ENCODE measurements at regions not wholly inside any gene's neighbourhood (a gene's known extent, or its start where the extent isn't known, plus 50 kb on each side); places are given as distances from the start of the nearest gene placed in this dataset.

- DNase-seq: no peak
Measured at GRCh38 chrX:69299951-69300714, 134.9 kb upstream of the PJA1 start.

- no peak for DNase-seq
Measured at GRCh38 chrX:69299285-69299684, 134.0 kb upstream of the PJA1 start.

DNA sequence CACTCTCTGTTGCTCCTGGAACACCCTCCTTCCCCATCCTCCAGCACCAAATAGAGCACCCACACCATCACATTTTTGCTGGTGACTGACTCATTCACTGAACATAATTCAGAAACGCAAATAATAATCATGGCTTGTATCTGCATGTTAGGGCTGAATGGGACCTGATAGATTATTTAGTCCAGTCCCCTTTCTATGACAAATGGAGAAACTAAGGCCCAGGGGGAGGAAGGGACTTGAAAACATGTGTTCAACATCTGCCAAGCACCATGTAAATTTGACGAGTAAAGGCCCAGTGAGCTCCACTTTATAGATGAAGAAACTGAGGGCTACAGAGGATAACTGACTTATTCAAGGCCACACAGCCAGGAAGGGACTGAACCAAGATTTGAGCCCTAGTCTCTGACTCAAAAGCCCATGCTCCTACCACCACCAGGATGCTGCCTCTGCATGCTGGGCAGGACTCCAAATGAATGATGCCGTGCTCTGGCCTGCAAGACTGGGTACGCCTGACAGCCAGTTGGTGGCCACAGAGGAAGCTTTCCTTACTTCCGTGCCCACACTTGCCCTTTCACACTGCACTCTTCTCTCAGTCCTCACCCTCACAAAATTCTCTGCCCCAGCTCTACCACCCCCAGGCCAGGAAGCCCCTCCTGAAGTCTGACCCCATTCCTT is 133.3 kb upstream of the PJA1 start:
- no peak for DNase-seq

- DNase-seq: no peak
Measured at GRCh38 chrX:69297506-69297905, 132.3 kb upstream of the PJA1 start.

DNA sequence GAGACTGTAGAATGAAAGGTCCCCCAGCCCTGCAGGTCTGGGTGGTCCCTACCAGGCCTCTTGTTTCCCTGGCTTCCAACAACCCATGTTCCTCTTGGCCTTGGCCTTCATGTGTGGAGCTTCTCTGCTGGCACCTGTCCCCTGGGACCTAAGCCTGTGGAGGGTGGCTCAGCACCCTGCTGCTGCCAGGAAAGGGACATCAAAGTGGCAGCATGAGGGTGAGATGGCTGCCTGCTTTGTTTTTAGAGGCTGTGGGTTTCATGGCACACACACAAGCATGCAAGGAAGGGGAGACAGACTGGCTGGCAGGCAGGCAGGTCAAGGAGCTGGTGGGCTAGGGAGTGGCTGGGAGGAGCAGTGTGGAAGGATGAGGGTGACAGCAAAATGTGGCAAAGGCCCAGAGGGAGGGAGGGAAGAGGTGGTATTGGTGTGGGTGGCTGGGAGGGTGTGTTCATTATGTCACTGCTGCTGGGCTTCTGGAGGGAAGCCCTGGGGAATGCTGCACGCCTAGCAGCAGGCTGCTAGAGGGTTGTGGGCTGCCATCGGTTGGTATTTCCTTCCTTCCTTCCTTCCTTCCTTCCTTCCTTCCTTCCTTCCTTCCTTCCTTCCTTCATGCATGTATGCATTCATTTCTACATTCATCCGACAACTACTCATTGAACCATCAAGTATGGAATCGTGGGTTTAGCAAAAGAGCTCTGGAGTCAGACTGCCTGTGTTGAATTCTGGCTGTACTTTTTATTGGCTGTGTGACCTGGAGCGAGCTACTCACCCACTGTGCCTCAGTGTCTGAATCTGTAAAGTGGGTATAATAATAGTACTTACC is 128.7 kb upstream of the PJA1 start:
- no peak for DNase-seq

DNA sequence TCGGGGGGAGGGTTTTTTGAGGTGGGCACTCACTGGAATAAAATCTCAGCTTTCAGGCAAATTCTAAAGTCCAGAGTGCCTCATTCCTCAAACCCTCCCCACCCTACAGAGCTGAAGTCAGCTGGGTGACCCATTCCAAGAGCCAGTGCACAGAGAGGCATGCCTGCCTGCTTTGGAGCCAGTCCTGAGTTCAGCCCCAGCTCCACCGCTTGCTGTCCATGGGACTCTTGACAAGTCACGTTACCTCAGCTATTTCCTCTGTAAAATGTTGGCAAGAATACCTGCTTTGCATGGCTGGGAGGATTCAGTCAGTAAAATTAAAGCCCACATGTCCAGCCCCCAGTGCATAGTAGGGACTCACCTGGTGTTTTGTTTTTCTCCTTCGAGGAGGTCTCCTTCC is 125.9 kb upstream of the PJA1 start:
- DNase-seq: no peak

DNA sequence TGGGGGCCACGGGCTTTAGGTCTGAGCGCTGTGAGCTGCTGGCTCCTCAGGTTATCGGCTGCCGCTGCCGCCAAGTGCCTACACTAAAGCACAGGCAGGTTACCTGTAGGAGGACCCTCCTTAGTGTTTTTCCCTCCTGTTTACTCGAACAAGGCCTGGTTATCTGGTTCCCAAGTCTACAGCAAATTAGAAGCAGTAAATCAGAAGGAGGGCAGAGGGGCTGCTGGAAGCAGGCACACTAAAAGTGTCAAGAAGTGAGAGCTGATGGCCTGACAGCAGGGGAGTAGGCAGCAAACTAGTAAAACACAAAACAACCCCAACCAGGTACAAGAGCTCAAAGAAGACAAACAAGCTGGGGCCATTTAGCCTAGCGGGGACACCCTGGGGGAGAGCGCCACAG is 125.0 kb upstream of the PJA1 start:
- no peak for DNase-seq

GRCh38 chrX:69289793-69290123 is 124.5 kb upstream of the PJA1 start:
- DNase-seq: no peak

DNA sequence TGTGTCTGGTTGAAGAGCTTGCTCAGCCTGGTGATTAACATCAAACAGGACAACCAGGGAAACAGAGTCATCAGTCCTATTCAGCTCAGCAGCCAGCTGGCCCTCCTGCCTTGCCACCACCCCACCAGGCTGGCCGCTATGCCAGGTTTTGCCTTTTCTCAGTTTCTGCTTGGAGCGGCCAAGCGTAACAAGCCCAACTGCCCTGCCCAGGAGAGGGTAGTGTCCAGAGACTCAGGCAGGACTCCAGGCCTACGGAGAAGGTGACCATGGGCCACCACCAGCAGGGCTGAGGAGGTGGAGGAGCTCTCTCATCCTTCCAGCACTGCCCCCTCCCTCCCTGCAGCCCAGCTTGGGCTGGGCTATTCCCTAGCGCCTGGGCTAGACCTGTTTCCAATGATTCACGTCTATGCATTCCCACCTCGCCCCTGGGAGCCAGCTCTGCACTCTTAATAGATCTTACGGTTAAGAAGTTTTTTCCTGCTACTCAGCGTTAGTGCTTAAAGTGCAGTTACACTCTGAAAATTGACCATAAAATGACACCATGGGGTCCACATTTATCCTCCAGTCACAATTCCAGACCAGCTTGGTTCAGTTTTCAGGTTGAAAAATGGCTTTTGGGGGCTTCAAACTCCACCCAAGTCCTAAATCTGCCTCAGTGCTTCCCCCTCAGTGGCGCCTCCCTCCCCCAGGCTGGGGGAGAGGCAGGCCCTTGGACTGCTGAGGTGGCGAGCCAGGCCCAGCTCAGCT is 124.0 kb upstream of the PJA1 start:
- no peak for DNase-seq

DNA sequence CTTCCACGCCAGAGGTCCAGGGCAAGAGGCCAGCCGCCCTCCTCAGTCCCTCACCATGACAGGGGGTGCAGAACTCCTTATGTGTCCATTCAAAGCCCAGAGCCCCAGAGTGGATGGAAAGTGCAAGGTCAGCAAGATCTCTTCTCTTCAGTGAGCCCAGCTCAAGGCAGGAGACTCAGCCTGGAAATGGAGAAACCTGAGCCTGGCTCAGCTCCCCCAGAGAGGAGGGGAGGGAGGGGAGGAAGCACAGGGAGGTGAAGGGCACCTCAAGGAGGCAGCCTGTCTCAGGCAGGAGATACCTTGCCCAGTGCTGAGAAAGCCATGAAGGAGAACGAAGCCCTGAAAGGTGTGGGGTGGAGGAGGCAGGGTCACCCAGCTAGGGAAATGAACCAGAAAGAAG is 121.8 kb upstream of the PJA1 start:
- no peak for DNase-seq

GRCh38 chrX:69286565-69286906 is 121.3 kb upstream of the PJA1 start:
- no peak for DNase-seq

- DNase-seq: no peak
Measured at GRCh38 chrX:69285881-69286564, 120.8 kb upstream of the PJA1 start.

- no peak for DNase-seq
Measured at GRCh38 chrX:69285401-69285877, 120.2 kb upstream of the PJA1 start.

- no peak for DNase-seq
Measured at GRCh38 chrX:69284491-69284890, 119.2 kb upstream of the PJA1 start.

GRCh38 chrX:69282893-69283690 is 117.8 kb upstream of the PJA1 start:
- no peak for DNase-seq

GRCh38 chrX:69280933-69281332 is 115.7 kb upstream of the PJA1 start:
- DNase-seq: no peak

DNA sequence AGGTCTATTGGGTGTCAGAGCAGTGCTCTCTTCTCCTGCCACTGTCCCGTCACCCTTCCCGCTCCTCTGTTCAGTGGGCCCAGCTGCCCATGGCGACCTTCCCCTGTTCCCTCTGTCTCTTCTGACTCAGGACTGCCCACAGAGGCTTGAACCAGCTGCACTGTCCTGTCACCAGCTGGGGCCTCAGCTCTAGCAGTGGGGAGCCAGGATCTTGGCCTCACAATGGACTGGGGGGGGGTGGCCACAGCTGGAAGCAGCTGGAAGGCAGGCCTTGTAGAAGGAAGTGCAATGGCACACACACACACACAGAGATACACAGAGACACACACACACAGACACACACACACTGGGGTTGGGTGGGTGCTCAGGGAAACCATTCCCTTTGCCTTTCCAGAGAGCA is 114.0 kb upstream of the PJA1 start:
- no peak for DNase-seq

GRCh38 chrX:69278031-69278687 is 112.9 kb upstream of the PJA1 start:
- no peak for DNase-seq

- DNase-seq: no peak
Measured at GRCh38 chrX:69277369-69277990, 112.2 kb upstream of the PJA1 start.

- DNase-seq: no peak
Measured at GRCh38 chrX:69268611-69269010, 103.4 kb upstream of the PJA1 start.

GRCh38 chrX:69264158-69264581 is 98.9 kb upstream of the PJA1 start:
- no peak for DNase-seq

Measured in cerebellar nuclear complex (tissue), 1 donor.